ENCODE measurements at regions not wholly inside any gene's neighbourhood (a gene's known extent, or its start where the extent isn't known, plus 50 kb on each side); places are given as distances from the start of the nearest gene placed in this dataset.
A peak's percentile ranks its signal among the peaks of the same experiment; 100 is the strongest.

DNA sequence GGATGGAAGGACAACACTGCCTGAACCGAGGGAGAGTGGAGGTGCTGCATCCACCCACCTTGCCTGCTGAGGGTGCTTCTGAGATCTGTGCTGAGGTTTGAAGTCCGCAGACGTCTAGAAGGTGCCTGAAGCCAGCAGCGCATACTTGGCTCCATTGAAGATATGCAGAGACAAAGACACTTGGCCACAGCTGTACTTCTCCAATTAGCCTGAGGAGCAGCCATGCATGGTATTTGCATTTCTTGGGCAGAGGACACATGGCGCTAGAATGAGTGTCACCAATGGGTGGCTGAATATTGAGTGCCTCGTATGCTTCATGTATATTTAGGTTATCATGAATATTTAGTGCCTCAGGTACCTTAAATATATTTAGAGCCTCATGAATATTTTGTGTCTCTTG is 128.7 kb upstream of the ATP6AP2 start:
- DNase-seq: no peak

- no peak for DNase-seq
These were observed 130.6 kb upstream of the ATP6AP2 start for GRCh38 chrX:40449956-40450706.

DNA sequence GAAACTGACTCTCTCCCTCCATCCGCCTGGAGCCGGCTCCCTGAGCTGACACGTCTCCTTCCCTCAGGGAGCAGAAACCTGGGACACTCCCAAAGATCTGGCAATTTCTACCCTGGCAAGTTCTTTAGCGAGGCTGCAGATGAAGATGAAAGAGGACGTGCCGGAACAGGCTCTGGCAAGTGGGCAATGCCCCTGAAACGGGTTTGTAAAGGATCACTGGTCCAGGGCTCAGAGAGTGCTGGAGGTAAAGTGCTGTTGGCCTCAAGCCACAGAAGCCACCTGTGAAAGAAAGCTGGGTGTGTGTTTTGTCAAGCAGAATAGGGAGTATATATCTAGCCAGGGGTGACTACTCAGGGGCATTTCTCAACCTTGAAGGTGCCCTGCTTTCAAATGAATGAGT is 131.4 kb upstream of the ATP6AP2 start:
- DNase-seq: no peak

DNA sequence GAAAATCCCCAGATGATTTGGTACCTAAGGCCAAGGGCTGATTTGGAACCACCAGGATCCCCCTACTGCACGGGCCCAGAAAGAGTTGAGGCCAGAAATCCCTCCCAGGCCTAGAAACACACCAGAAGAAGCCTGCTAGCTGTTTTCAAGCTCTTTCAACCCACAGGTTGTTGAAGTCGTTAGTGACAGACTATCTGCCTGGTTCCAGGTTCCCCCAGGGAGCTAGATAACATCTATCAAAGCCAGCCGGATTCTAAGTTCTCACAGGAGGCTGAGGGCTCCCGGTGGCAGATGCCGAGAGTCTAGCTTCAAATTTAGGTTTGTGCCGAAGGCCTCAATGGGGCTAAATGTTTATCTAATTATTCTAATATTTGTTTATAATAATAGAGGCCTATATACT is 132.0 kb upstream of the ATP6AP2 start:
- no peak for DNase-seq

DNA sequence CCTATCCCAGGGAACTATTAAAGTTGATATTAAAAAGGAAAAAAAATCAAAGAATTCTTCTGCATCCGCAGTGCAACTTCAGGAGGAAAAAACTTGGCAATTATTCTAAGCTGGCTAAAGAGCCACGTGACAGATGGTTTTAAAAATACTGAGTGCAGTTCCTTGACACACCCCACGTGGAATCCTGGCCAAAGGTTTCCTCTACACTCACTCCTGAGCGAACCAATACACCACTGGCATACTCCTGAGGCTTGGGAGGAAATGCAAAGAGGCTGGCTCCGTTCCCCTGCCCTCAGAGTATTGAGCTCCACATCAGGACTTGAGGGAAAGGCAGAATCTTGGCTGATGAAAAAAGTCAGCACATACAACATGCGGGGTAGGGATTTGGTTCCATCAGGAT is 133.8 kb upstream of the ATP6AP2 start:
- DNase-seq: no peak

DNA sequence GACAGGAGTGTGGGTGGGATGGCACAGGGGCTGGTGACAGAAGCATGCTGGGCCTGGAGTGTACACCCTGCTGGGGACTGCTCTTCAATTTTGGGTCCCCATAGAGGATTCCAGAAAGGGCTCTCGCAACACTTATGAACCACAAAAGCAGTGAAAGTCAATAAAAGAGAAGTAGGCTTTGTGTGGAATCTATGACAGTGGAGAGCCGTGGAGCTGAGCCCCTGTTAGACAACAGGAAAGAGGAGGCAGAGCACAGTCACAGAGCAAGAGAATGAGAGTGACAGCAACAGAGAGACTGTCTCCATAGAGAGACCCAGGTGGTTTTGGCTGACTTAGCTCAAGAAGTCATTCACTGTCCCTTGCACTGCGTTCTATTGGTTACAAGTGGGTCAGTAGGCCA is 135.1 kb upstream of the ATP6AP2 start:
- DNase-seq: no peak

GRCh38 chrX:40444798-40445496 is 135.8 kb upstream of the ATP6AP2 start:
- no peak for DNase-seq

- no peak for DNase-seq
These were observed 136.6 kb upstream of the ATP6AP2 start for GRCh38 chrX:40444133-40444532.

GRCh38 chrX:40440866-40441265 is 139.9 kb upstream of the ATP6AP2 start:
- no peak for DNase-seq

GRCh38 chrX:40439625-40440532 is 140.9 kb upstream of the ATP6AP2 start:
- no peak for DNase-seq

- no peak for DNase-seq
These were observed 143.4 kb upstream of the ATP6AP2 start for GRCh38 chrX:40437348-40437747.

GRCh38 chrX:40434947-40435346 is 145.8 kb upstream of the ATP6AP2 start:
- DNase-seq: peak; percentile 20

- no peak for DNase-seq
These were observed 146.3 kb upstream of the ATP6AP2 start for GRCh38 chrX:40434443-40434842.

GRCh38 chrX:40433160-40433559 is 147.6 kb upstream of the ATP6AP2 start:
- DNase-seq: no peak

DNA sequence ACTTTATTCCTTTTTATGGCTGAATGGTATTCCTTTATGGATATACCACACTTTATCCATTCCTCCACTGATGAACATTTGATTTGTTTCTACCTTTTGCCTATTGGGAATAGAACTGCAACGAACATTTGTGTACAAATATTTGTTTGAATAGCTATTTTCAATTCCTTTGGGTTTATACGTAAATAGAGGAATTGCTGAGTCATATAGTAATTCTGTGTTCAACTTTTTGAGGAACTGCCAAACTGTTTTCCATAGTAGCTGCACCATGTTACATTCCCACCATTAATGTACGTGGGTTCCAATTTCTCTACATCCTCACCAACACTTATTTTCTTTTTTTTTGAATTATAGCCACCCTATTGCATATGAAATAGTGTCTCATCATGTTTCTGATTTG is 156.5 kb upstream of the ATP6AP2 start:
- no peak for DNase-seq

GRCh38 chrX:40423299-40423698 is 157.5 kb upstream of the ATP6AP2 start:
- no peak for DNase-seq

- no peak for DNase-seq
These were observed 158.7 kb upstream of the ATP6AP2 start for GRCh38 chrX:40422021-40422420.

DNA sequence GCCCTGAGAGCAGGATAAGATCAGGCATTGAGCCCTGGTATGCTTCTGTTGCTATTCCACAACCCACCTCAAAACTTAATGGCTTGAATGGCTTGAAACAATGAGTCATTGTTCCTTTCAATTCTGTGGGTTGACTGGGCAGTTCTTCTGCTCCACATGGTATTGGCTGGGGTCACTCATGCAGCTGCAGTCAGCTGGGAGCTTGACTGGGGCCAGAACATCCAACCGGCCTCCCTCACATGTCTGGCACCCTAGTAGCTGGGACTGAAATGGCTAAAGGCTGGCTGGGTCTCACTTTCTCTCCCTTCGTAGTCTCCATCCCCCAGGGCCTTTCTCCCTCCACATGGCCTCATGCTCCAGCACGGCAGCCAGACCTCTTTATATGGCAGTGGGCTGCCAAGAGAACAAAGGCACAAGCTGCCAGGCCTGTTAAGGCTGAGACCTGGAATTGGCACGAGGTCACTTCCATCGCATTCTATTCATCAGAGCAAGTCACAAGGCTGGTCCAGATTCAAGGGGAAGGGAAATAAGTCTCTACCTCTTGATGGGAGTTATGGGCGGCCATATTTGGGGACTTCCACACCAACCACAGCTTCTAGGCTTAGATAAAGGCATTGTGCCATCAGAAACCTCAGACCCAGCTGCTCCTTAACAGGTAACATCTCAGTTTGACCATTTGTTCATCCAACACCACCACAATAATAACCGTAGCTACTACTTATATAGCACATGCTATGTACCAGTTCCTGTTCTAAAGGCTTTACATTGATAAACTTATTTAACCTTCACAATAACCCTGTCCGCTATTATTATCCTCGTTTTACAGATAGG is 159.7 kb upstream of the ATP6AP2 start:
- DNase-seq: peak; percentile 4

DNA sequence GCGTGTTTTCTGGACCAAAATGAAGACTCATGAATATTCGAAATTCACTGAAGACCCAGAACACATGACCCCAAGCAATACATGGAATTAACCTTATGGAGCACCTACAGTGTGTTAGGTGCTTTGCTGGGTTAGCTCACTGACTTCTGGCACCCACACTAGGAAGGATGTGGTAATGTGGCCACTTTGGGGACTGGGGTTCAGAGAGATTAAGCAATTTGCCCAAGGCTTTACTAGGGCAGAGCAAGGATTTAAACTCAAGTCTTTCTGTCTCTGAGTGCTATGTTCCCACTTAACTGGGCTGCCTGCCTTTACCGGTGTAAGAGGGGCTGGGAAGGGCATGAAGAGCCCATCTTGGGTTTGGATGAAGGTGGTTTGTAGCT is 162.0 kb upstream of the ATP6AP2 start:
- no peak for DNase-seq

DNA sequence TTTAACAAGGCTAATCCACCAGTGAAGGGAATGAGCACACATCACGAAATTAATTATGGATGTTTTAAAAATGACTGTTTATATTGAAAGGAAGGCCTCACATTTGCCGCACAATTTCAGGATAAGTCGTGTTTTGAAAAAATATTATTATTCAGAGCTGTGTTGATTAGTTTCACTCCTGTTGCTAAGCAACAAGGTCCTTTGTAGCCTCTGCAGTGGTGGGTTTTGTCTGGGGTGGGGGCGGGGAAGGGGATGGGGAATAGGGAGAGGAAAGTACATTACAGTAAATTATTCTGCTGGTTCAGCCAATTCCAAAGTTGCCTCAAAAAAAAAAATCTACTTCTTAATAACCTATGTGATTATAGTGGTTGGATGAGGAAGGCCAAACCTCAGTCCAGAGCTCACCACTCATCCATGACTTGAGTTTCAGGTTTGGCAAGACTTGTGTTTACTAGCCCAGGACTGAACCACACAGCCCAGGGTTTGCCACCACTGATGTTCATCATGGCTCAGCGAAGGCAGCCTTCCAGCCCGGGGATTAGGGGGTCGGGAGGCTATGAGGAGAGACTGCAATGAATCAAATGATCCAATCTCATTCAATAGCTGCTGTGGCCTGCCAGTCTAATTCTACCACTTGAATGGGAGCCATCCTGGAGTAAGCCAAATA is 162.5 kb upstream of the ATP6AP2 start:
- peak; percentile 51 for DNase-seq

DNA sequence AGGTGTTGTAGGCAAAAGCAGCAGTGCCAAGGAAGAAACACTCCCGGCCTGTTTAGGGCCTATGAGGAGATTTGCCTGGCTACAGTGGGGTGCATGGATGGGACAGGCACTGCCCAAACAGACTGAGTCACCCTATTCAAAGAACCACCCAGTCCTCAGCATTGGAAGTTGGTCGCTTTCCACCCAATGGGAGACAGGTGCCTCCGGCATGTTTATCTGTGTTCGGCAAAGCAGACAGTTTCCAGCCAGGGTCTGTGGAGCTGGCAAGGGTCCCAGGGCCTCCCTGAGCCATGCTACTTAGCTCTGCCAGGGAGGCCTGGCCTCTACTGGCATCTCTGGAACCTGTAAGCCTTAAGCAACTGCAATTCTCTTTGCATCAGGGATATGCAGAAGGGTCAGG is 165.1 kb upstream of the ATP6AP2 start:
- DNase-seq: no peak

Data from renal pelvis (tissue), 1 donor.